DND-41 (cell line): ENCODE measurements at regions not wholly inside any gene's neighbourhood (a gene's known extent, or its start where the extent isn't known, plus 50 kb on each side); places are given as distances from the start of the nearest gene placed in this dataset.

Experiments used
- ATAC-seq: fragments of 200-7000 bp; cut with Tn5 transposase; 3 replicates; pipeline ENCODE4 v1.9.1; 2021; ENCODE audit warnings: low read depth; ENCODE audit not compliant: insufficient read depth
- DNase-seq: peaks from one replicate; pipeline ENCODE4 v3.0.0-alpha.2; 2020
- H2AFZ ChIP-seq: 2 replicates; pipeline ENCODE4 v1.6.0; 2012; ENCODE audit warnings: low read depth, low read length
- H3K27ac ChIP-seq: 2 replicates; pipeline ENCODE4 v1.5.1; 2012; ENCODE audit warnings: low read length, inconsistent platforms
- H3K27me3 ChIP-seq: fragments of 200-600 bp; sonication (generic); 2 replicates; pipeline ENCODE4 v1.6.0; 2012; ENCODE audit warnings: low read length, mild to moderate bottlenecking, inconsistent platforms; ENCODE audit not compliant: insufficient read depth, poor library complexity
- H3K36me3 ChIP-seq: 2 replicates; pipeline ENCODE4 v1.5.1; 2012; ENCODE audit warnings: low read length, inconsistent platforms; ENCODE audit not compliant: insufficient read depth
- H3K4me1 ChIP-seq: 2 replicates; pipeline ENCODE4 v1.5.1; 2012; ENCODE audit warnings: mild to moderate bottlenecking, low read length; ENCODE audit not compliant: insufficient read depth
- H3K4me2 ChIP-seq: 2 replicates; pipeline ENCODE4 v1.6.0; 2012; ENCODE audit warnings: mild to moderate bottlenecking, moderate library complexity, low read length, inconsistent platforms; ENCODE audit not compliant: insufficient read depth
- H3K4me3 ChIP-seq, 2 experiments: fragments of 200-600 bp in 1 of 2; shearing (Covaris generic) in 1 of 2; 2 replicates each; pipeline ENCODE4 v1.5.1; 2012 to 2016; ENCODE audit warnings: inconsistent platforms in 2 of 2, low read length in 2 of 2, mild to moderate bottlenecking in 2 of 2, low read depth in 1 of 2, moderate library complexity in 1 of 2
- H3K79me2 ChIP-seq: 2 replicates; pipeline ENCODE4 v1.6.0; 2012; ENCODE audit warnings: low read length, inconsistent platforms; ENCODE audit not compliant: insufficient read depth
- H3K9ac ChIP-seq: 2 replicates; pipeline ENCODE4 v1.6.0; 2012; ENCODE audit warnings: low read depth, mild to moderate bottlenecking, inconsistent platforms, low read length, moderate library complexity
- H3K9me3 ChIP-seq: 2 replicates; pipeline ENCODE4 v1.5.1; 2012; ENCODE audit warnings: low read length, moderate library complexity, mild to moderate bottlenecking, inconsistent platforms; ENCODE audit not compliant: insufficient read depth, severe bottlenecking
- H4K20me1 ChIP-seq: 2 replicates; pipeline ENCODE4 v1.6.0; 2012; ENCODE audit warnings: low read length; ENCODE audit not compliant: insufficient read depth
- EZH2 ChIP-seq: IDR thresholded peaks from 3 replicates; pipeline ENCODE4 v1.6.1; 2012; ENCODE audit warnings: borderline replicate concordance, low read depth, mild to moderate bottlenecking, moderate library complexity, low read length, inconsistent platforms; ENCODE audit not compliant: severe bottlenecking
- TF ChIP-seq, protein P1 (sequence below): IDR thresholded peaks from 2 replicates; pipeline ENCODE4 v1.5.1; 2012; ENCODE audit warnings: borderline replicate concordance, low read length, moderate library complexity, mild to moderate bottlenecking; ENCODE audit not compliant: poor library complexity, severe bottlenecking; ENCODE audit errors: extremely low read depth

DNA sequence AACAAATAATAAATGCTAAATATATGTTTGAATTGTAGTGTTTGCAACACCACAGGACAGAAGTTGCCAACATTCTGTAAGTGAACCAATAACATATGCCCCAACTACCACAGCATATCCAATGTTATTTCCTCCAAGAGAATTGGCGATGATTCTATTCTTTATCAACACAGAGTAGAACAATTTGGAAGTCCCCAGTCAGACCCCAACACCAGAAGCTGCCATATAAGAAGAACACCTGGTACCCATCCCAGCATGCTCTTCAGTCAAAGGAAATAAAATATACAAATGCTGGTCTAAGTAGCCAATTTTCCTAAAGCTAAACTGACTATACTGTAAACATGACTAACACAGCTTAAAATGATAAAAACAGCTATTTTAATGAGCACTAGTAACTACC lies 145.7 kb downstream of the KLF12 start:
- H3K4me1 ChIP-seq, result peaks cover 96% of the 10 kb centered on the region
- no peak for TF ChIP-seq EZH2
- TF ChIP-seq, protein P1, sequence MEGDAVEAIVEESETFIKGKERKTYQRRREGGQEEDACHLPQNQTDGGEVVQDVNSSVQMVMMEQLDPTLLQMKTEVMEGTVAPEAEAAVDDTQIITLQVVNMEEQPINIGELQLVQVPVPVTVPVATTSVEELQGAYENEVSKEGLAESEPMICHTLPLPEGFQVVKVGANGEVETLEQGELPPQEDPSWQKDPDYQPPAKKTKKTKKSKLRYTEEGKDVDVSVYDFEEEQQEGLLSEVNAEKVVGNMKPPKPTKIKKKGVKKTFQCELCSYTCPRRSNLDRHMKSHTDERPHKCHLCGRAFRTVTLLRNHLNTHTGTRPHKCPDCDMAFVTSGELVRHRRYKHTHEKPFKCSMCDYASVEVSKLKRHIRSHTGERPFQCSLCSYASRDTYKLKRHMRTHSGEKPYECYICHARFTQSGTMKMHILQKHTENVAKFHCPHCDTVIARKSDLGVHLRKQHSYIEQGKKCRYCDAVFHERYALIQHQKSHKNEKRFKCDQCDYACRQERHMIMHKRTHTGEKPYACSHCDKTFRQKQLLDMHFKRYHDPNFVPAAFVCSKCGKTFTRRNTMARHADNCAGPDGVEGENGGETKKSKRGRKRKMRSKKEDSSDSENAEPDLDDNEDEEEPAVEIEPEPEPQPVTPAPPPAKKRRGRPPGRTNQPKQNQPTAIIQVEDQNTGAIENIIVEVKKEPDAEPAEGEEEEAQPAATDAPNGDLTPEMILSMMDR, result no peak
- DNase-seq, result no peak
- H3K4me2 ChIP-seq, result no peak overlapping the region
- H3K79me2 ChIP-seq, result peaks cover 67% of the 10 kb centered on the region
- H3K9me3 ChIP-seq, result no peaks in the 10 kb centered on the region
- peak overlapping the region; percentile 63 for H3K27ac ChIP-seq
- no peaks in the 10 kb centered on the region for H3K27me3 ChIP-seq
- H3K9ac ChIP-seq, result no peak overlapping the region
- H3K36me3 ChIP-seq, result peaks cover 26% of the 10 kb centered on the region
- no peak overlapping the region for H2AFZ ChIP-seq
- no peak for ATAC-seq
- no peak overlapping the region for H3K4me3 ChIP-seq
- no peaks in the 10 kb centered on the region for H4K20me1 ChIP-seq

DNA sequence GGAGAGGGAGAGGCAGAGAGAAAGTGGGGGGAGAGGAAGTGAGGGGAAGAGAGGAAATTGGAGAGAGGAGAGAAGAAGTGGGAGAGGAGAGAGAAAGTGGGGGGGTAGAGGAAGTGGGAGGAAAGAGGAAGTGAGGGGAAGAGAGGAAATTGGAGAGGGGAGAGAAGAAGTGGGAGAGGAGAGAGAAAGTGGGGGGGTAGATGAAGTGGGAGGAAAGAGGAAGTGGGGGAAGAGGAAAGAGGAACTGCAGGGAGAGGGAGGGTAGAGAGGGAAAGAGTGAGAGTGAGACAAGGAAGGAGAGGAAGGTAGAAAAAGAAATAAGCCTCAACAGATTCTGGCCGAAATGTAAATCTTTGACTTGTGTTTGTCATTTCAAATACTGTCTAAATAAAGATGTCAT lies 146.6 kb downstream of the KLF12 start:
- H3K9me3 ChIP-seq, result no peaks in the 10 kb centered on the region
- H3K36me3 ChIP-seq, result peaks cover 29% of the 10 kb centered on the region
- H3K4me2 ChIP-seq, result no peak overlapping the region
- H3K4me1 ChIP-seq, result peaks cover 88% of the 10 kb centered on the region
- no peak for TF ChIP-seq EZH2
- TF ChIP-seq, protein P1, result no peak
- H3K79me2 ChIP-seq, result peaks cover 76% of the 10 kb centered on the region
- no peak overlapping the region for H3K9ac ChIP-seq
- no peak for DNase-seq
- no peaks in the 10 kb centered on the region for H3K27me3 ChIP-seq
- H3K4me3 ChIP-seq, result no peak overlapping the region
- H4K20me1 ChIP-seq, result no peaks in the 10 kb centered on the region
- H3K27ac ChIP-seq, result peak overlapping the region; percentile 63
- H2AFZ ChIP-seq, result no peak overlapping the region
- ATAC-seq, result no peak

DNA sequence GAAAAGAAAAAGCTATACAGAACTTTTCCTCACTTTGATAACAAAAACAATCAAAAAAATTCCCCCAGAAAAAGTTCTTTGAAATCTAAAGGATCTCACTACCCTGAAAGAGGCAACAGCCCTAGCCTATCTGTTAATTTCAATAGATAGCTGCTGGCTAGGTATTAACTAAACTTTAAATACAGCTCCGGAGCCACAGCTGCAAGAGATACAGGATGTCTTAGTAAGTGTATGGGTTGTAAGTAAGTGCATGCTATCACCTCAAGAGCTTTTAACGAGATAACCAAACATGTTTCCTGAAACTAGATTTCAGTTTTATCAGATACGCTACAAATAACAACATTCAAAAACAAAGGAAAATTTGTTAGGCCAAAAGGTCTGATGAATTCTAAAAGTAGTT lies 148.4 kb downstream of the KLF12 start:
- H4K20me1 ChIP-seq, result no peaks in the 10 kb centered on the region
- peak overlapping the region in 1 of 2 experiments; percentile 49; a peak in 2 of 4 replicates for H3K4me3 ChIP-seq
- peak overlapping the region; percentile 66 for H3K4me2 ChIP-seq
- no peaks in the 10 kb centered on the region for H3K9me3 ChIP-seq
- TF ChIP-seq, protein P1, result no peak
- TF ChIP-seq EZH2, result no peak
- ATAC-seq (peak; percentile 59), DNase-seq (peak; percentile 49)
- peak overlapping the region; percentile 55 for H3K9ac ChIP-seq
- peaks cover 27% of the 10 kb centered on the region for H3K36me3 ChIP-seq
- peak overlapping the region; percentile 66; the same call in 1 of the 2 replicates for H2AFZ ChIP-seq
- H3K79me2 ChIP-seq, result peaks cover 80% of the 10 kb centered on the region
- peaks cover 70% of the 10 kb centered on the region for H3K4me1 ChIP-seq
- H3K27me3 ChIP-seq, result no peaks in the 10 kb centered on the region
- H3K27ac ChIP-seq, result peak overlapping the region; percentile 92
